HG02623 (cell line): ENCODE measurements at regions not wholly inside any gene's neighbourhood (a gene's known extent, or its start where the extent isn't known, plus 50 kb on each side); places are given as distances from the start of the nearest gene placed in this dataset.
"Not testable (repeated sequence)": the region's sequence is repeated elsewhere in the genome, so short reads cannot be mapped to it uniquely, and the experiment has no call there.

Experiments used
- ATAC-seq: cut with Tn5 transposase; IDR thresholded peaks from one replicate; pipeline ENCODE4 v1.9.1; 2021; ENCODE audit warnings: moderate library complexity; ENCODE audit not compliant: unreplicated experiment

DNA sequence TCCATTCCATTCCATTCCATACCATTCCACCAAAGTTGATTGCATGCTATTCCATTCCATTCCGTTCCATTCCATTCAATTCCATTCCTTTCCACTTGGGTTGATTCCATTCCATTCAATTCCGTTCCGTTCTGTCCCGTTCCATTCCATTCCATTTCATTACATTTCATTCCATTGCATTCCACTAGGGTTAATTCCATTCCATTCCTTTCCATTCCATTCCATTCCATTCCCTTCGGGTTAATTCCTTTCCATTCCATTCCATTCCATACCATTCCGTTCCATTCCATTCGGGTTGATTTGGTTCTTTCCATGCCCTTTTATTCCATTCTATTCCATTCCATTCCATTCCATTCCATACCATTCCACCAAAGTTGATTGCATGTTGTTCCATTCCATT is 131.9 kb downstream of the CWH43 start:
- ATAC-seq, result not testable (repeated sequence)

DNA sequence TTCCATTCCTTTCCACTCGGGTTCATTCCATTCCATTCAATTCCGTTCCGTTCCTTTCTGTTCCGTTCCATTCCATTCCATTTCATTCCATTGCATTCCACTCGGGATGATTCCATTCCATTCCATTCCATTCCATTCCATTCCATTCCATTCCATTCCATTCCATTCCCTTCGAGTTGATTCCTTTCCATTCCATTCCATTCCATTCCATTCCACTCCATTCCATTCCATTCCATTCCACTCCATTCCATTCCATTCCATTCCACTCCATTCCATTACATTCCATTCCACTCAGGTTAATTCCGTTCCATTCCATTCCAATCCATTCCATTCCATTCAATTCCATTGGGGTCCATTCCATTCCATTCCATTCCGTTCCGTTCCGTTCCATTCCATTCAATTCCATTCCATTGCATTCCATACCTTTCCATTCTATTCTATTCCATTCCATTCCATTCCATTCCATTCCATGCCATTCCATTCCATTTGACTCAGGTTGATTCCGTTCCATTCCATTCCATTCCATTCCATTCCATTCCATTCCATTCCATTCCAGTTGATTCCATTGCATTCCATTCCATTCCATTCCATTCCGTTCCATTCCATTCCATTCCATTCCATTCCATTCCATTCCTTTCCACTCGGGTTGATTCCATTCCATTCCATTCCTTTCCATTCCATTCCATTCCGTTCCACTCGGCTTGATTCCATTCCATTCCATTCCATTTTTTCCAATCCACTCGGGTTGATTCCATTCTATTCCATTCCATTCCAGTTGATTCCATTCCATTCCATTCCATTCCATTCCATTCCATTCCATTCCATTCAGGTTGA is 132.5 kb downstream of the CWH43 start:
- peak; percentile 48 for ATAC-seq

DNA sequence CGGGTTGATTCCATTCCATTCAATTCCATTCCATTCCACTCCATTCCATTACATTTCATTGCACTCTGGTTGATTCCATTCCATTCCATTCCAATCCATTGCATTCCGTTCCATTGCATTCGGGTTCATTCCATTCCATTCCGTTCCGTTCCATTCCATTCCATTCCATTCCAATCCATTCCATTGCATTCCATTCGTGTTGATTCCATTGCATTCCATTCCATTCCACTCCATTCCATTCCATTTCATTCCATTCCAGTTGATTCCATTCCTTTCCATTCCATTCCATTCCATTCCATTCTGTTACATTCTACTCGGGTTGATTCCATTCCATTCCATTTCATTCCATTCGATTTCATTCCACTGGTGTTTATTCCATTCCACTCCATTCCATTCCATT is 133.3 kb downstream of the CWH43 start:
- ATAC-seq, result peak; percentile 10

DNA sequence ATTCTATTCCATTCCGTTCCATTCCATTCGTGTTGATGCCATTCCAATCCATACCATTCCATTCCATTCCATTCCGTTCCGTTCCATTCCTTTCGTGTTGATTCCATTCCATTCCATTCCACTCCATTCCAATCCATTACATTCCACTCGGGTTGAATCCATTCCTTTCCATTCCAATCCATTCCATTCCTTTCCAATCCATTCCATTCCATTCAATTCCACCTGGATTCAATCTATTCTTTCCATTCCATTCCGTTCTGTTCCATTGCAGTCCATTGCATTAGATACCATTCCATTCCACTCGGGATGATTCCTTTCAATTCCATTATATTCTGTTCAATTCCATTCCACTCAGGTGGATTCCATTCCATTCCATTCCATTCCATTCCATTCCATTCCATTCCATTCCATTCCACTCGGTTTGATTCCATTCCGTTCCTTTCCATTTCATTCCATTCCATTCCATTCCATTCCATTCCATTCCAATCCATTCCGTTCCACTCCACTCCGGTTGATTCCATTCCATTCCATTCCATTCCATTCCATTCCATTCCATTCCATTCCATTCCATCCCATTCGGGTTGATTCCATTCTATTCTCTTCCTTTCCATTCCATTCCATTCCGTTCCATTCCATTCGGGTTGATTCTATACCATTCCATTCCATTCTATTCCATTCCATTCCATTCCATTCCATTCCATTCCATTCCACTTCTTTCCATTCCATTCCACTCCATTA is 134.1 kb downstream of the CWH43 start:
- ATAC-seq, result not testable (repeated sequence)

DNA sequence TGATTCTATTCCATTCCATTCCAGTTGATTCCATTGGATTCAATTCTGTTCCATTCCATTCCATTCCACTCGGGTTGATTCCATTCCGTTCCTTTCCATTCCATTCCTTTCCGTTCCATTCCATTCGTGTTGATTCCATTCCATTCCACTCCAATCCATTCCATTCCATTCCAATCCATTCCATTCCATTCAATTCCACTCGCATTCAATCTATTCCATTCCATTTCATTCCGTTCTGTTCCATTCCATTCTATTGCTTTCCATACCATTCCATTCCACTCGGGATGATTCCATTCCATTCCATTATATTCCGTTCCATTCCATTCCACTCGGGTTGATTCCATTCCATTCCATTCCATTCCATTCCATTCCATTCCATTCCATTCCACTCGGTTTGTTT is 134.7 kb downstream of the CWH43 start:
- not testable (repeated sequence) for ATAC-seq

DNA sequence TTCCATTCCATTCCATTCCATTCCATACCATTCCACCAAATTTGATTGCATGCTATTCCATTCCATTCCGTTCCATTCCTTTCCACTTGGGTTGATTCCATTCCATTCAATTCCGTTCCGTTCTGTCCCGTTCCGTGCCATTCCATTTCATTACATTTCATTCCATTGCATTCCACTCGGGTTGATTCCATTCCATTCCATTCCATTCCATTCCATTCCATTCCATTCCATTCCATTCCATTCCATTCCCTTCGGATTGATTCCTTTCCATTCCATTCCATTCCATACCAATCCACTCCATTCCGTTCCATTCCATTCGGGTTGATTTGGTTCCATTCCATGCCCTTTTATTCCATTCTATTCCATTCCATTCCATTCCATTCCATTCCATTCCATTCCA is 140.4 kb downstream of the CWH43 start:
- not testable (repeated sequence) for ATAC-seq

DNA sequence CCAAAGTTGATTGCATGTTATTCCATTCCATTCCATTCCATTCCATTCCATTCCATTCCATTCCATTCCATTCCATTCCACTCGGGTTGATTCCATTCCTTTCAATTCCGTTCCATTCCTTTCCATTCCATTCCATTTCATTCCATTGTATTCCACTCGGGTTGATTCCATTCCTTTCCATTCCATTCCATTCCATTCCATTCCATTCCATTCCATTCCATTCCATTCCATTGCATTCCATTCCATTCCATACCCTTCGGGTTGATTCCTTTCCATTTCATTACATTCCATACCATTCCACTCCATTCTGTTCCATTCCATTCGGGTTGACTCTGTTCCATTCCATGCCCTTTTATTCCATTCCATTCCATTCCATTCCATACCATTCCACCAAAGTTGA is 140.8 kb downstream of the CWH43 start:
- not testable (repeated sequence) for ATAC-seq

DNA sequence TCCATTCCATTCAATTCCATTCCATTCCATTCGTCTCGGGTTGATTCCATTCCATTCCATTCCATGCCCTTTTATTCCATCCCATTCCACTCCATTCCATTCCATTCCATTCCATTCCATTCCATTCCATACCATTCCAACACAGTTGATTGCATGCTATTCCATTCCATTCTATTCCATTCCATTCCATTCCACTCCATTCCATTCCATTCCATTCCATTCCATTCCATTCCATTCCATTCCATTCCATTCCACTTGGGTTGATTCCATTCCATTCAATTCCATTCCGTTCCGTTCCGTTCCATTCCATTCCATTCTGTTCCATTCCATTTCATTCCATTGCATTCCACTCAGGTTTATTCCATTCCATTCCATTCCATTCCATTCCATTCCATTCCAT is 143.3 kb downstream of the CWH43 start:
- not testable (repeated sequence) for ATAC-seq

DNA sequence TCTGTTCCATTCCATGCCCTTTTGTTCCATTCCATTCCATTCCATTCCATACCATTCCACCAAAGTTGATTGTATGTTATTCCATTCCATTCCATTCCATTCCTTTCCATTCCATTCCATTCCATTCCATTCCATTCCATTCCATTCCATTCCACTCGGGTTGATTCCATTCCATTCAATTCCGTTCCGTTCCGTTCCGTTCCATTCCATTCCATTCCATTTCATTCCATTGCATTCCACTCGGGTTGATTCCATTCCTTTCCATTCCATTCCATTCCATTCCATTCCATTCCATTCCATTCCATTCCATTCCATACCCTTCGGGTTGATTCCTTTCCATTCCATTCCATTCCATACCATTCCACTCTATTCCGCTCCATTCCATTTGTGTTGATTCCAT is 143.8 kb downstream of the CWH43 start:
- ATAC-seq, result not testable (repeated sequence)

DNA sequence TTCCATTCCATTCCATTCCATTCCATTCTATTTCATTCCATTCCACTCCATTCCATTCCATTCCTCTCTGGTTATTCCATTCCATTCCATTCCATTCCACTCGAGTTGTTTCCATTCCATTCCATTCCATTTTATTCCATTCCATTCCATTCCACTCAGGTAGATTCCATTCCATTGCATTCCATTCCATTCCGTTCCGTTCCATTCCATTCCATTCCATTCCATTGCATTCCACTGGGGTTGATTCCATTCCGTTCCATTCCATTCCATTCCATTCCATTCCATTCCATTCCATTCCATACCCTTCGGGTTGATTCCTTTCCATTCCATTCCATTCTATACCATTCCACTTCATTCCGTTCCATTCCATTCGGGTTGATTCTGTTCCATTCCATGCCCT is 144.6 kb downstream of the CWH43 start:
- not testable (repeated sequence) for ATAC-seq

DNA sequence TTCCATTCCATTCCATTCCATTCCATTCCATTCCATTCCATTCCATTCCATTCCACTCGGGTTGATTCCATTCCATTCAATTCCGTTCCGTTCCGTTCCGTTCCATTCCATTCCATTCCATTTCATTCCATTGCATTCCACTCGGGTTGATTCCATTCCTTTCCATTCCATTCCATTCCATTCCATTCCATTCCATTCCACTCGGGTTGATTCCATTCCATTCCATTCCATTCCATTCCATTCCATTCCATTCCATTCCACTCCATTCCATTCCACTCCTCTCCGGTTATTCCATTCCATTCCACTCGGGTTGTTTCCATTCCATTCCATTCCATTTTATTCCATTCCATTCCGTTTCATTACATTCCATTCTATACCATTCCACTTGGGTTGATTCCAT is 151.0 kb downstream of the CWH43 start:
- ATAC-seq, result not testable (repeated sequence)

DNA sequence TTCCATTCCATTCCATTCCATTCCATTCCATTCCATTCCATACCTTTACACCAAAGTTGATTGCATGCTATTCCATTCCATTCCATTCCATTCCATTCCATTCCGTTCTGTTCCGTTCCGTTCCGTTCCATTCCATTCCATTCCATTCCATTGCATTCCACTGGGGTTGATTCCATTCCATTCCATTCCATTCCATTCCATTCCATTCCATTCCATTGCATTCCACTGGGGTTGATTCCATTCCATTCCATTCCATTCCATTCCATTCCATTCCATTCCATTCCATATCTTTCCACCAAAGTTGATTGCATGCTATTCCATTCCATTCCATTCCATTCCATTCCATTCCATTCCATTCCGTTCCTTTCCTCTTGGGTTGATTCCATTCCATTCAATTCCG is 151.9 kb downstream of the CWH43 start:
- ATAC-seq, result not testable (repeated sequence)

DNA sequence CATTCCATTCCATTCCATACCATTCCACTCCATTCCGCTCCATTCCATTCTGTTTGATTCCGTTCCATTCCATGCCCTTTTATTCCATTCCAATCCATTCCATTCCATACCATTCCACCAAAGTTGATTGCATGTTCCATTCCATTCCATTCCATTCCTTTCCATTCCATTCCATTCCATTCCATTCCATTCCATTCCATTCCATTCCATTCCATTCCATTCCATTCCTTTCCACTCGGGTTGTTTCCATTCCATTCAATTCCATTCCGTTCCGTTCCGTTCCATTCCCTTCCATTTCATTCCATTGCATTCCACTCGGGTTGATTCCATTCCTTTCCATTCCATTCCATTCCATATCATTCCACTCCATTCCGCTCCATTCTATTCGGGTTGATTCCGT is 152.7 kb downstream of the CWH43 start:
- not testable (repeated sequence) for ATAC-seq

DNA sequence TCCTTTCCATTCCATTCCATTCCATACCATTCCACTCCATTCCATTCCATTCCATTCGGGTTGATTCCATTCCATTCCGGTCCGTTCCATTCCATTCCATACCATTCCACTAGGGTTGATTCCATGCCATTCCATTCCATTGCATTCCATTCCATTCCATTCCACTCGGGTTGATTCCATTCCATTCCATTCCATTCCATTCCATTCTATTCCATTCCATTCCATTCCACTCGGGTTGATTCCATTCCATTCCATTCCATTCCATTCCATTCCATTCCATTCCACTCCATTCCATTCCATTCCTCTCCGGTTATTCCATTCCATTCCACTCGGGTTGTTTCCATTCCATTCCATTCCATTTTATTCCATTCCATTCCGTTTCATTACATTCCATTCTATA is 153.4 kb downstream of the CWH43 start:
- ATAC-seq, result peak; percentile 35

DNA sequence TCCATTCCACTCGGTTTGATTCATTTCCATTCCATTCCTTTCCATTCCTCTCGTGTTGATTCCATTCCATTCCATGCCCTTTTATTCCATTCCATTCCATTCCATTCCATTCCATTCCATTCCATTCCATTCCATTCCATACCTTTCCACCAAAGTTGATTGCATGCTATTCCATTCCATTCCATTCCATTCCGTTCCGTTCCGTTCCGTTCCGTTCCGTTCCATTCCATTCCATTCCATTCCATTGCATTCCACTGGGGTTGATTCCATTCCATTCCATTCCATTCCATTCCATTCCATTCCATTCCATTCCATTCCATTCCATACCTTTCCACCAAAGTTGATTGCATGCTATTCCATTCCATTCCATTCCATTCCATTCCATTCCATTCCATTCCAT is 154.3 kb downstream of the CWH43 start:
- ATAC-seq, result not testable (repeated sequence)

DNA sequence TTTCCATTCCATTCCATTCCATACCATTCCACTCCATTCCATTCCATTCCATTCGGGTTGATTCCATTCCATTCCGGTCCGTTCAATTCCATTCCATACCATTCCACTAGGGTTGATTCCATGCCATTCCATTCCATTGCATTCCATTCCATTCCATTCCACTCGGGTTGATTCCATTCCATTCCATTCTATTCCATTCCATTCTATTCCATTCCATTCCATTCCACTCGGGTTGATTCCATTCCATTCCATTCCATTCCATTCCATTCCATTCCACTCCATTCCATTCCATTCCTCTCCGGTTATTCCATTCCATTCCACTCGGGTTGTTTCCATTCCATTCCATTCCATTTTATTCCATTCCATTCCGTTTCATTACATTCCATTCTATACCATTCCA is 155.9 kb downstream of the CWH43 start:
- ATAC-seq, result not testable (repeated sequence)

DNA sequence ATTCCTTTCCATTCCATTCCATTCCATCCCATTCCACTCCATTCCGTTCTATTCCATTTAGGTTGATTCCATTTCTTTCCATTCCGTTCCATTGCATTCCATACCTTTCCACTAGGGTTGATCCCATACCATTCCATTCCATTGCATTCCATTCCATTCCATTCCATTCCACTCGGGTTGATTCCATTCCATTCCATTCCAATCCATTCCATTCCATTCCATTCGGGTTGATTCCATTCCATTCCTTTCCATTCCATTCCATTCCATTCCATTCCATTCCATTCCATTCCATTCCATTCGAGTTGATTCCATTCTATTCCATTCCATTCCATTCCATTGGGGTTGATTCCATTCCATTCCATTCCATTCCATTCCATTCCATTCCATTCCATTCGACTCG is 161.1 kb downstream of the CWH43 start:
- peak; percentile 43 for ATAC-seq

DNA sequence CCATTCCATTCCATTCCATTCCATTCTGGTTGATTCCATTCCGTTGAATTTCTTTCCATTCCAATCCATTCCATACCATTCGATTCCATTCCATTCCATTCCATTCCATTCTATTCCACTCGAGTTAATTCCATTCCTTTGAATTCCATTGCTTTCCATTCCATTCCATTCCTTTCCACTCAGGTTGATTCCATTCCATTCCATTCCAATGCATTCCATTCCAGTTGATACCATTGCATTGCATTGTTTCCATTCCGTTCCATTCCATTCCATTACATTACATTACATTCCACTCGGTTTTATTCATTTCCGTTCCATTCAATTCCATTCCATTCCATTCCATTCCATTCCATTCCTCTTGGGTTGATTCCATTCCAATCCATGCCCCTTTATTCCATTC is 161.5 kb downstream of the CWH43 start:
- not testable (repeated sequence) for ATAC-seq

DNA sequence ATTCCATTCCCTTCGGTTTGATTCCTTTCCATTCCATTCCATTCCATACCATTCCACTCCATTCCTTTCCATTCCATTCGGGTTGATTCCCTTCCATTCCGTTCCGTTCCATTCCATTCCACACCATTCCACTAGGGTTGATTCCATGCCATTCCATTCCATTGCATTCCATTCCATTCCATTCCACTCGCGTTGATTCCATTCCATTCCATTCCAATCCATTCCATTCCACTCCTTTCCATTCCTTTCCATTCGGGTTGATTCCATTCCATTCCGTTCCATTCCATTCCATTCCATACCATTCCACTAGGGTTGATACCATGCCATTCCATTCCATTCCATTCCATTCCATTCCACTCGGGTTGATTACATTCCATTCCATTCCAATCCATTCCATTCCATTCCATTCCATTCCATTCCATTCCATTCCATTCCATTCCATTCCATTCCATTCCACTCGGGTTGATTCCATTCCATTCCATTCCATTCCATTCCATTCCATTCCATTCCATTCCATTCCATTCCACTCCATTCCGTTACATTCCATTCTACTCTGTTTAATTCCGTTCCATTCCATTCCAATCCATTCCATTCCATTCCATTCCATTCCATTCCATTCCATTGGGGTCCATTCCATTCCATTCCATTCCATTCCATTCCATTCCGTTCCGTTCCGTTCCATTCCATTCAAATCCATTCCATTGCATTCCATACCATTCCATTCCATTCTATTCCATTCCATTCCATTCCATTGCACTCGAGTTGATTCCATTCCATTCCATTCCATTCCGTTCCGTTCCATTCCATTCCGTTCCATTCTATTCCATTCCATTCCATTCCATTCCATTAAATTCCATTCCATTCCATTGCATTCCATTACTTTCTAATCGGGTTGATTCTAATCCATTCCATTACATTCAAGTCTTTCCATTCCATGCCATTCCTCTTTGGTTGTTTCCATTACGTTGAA is 163.2 kb downstream of the CWH43 start:
- peak; percentile 67 for ATAC-seq

DNA sequence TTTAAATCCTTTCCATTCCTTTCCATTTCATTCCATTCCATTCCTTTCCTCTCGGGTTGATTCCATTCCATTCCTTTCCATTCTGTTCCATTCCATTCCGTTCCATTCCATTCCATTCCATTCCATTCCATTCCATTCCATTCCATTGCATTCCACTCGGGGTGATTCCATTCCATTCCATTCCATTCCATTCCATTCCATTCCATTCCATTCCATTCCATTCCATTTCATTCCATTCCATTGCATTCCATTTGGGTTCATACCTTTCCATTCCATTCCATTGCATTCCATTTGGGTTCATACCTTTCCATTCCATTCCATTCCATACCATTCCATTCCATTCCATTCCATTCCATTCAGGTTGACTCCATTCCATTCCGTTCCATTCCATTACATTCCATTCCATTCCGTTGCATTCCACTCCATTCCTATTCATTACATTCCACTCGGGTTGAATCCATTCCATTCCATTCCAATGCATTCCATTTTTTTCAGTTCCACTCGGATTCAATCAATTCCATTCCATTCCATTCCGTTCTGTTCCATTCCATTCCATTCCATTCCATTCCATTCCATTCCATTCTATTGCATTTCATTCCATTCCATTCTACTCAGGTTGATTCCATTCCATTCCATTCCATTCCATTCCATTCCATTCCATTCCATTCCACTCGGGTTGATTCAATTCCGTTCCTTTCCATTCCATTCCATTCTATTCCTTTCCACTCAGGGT is 164.4 kb downstream of the CWH43 start:
- not testable (repeated sequence) for ATAC-seq
